SK-N-SH (cell line): ENCODE measurements at regions not wholly inside any gene's neighbourhood (a gene's known extent, or its start where the extent isn't known, plus 50 kb on each side); places are given as distances from the start of the nearest gene placed in this dataset.

ENCODE experiments used
- CTCF ChIA-PET: fragments of 300-600, 350-600 bp; formaldehyde crosslinking; extraction: SDS; loops from one replicate; lab custom pipeline; 2021; lab: Yijun Ruan, JAX
- POLR2A ChIA-PET: fragments of 350-600 bp; sonication (Branson Sonifier 250); formaldehyde crosslinking; extraction: SDS; loops from one replicate; lab custom pipeline; 2020; ENCODE audit warnings: antibody characterized with exemption, inconsistent platforms; lab: Yijun Ruan, JAX
- DNase-seq: peaks from one replicate; pipeline ENCODE4 v3.0.0; 2012
- H2AFZ ChIP-seq: fragments of 200-600 bp; sonication (generic); 2 replicates; pipeline ENCODE4 v1.8.1; 2016; ENCODE audit warnings: antibody characterized with exemption, mild to moderate bottlenecking, low read depth
- H3F3A ChIP-seq: fragments of 200-600 bp; sonication (generic); replicated peaks from 2 replicates; pipeline ENCODE3; 2016; ENCODE audit warnings: antibody characterized with exemption, mild to moderate bottlenecking; ENCODE audit not compliant: insufficient read depth
- H3K27ac ChIP-seq, 2 experiments: fragments of 200-500 bp in 1 of 2; fragments of 200-600 bp in 1 of 2; sonication (Bioruptor generic) in 1 of 2; sonication (generic), shearing (Covaris generic) in 1 of 2; 2 replicates each; pipeline versions ENCODE4 v1.5.1 to v1.6.1; 2014 to 2016; ENCODE audit warnings: low read depth in 2 of 2, inconsistent platforms in 1 of 2, low read length in 1 of 2, mild to moderate bottlenecking in 1 of 2, mixed read lengths in 1 of 2
- H3K27me3 ChIP-seq: fragments of 200-600 bp; sonication (generic), shearing (Covaris generic); 2 replicates; pipeline ENCODE4 v1.6.1; 2016; ENCODE audit warnings: mixed run types; ENCODE audit not compliant: insufficient read depth
- H3K36me3 ChIP-seq, 2 experiments: fragments of 200-500 bp in 1 of 2; fragments of 200-600 bp in 1 of 2; sonication (Bioruptor generic) in 1 of 2; sonication (generic) in 1 of 2; replicated peaks in 1 of 2; 2 replicates each; pipeline versions ENCODE3 to v1.5.1; 2014 to 2016; ENCODE audit warnings: low read length in 1 of 2, mild to moderate bottlenecking in 1 of 2; ENCODE audit not compliant: insufficient read depth in 2 of 2, control insufficient read depth in 1 of 2
- H3K4me1 ChIP-seq, 2 experiments: fragments of 200-500 bp in 1 of 2; fragments of 200-600 bp in 1 of 2; sonication (Bioruptor generic) in 1 of 2; sonication (generic), shearing (Covaris generic) in 1 of 2; 2 replicates each; pipeline versions ENCODE4 v1.5.1 to v1.6.1; 2014 to 2016; ENCODE audit warnings: low read depth in 1 of 2, low read length in 1 of 2, mixed run types in 1 of 2; ENCODE audit not compliant: insufficient read depth in 2 of 2, control insufficient read depth in 1 of 2
- H3K4me2 ChIP-seq: fragments of 200-600 bp; sonication (generic), shearing (Covaris generic); 2 replicates; pipeline ENCODE4 v1.6.1; 2017; ENCODE audit warnings: mixed run types
- H3K4me3 ChIP-seq, 2 experiments: fragments of 200-500 bp in 1 of 2; fragments of 200-600 bp in 1 of 2; sonication (Bioruptor generic) in 1 of 2; sonication (generic), shearing (Covaris generic) in 1 of 2; 2 replicates each; pipeline versions ENCODE4 v1.5.1 to v1.8.1; 2014 to 2016; ENCODE audit warnings: low read depth in 2 of 2, inconsistent platforms in 1 of 2, low read length in 1 of 2, mild to moderate bottlenecking in 1 of 2, mixed read lengths in 1 of 2, moderate library complexity in 1 of 2
- H3K79me2 ChIP-seq: fragments of 200-600 bp; sonication (generic); 2 replicates; pipeline ENCODE4 v1.8.1; 2017; ENCODE audit warnings: mild to moderate bottlenecking; ENCODE audit not compliant: insufficient read depth
- H3K9ac ChIP-seq: fragments of 200-600 bp; sonication (generic); 2 replicates; pipeline ENCODE4 v1.6.1; 2017; ENCODE audit warnings: mixed run types
- H3K9me2 ChIP-seq: fragments of 200-600 bp; sonication (generic); 2 replicates; pipeline ENCODE4 v1.6.1; 2017; ENCODE audit warnings: mixed run types
- H3K9me3 ChIP-seq: fragments of 200-600 bp; sonication (generic); 2 replicates; pipeline ENCODE4 v1.6.1; 2017; ENCODE audit warnings: mixed run types, mild to moderate bottlenecking, moderate library complexity
- H4K20me1 ChIP-seq: fragments of 200-600 bp; sonication (generic); 2 replicates; pipeline ENCODE4 v1.6.1; 2017; ENCODE audit warnings: mild to moderate bottlenecking, mixed run types; ENCODE audit not compliant: insufficient read depth
- CTCF ChIP-seq: fragments of 200-600 bp; sonication (generic); IDR thresholded peaks from 2 replicates; pipeline ENCODE4 v1.6.1; 2017; ENCODE audit warnings: antibody characterized with exemption, mild to moderate bottlenecking, moderate library complexity
- ELF1 ChIP-seq: IDR thresholded peaks from 2 replicates; pipeline ENCODE4 v1.4.0; 2012
- GABPA ChIP-seq: IDR thresholded peaks from 2 replicates; pipeline ENCODE4 v1.4.0; 2012; ENCODE audit warnings: low read depth, mild to moderate bottlenecking
- IRF3 ChIP-seq: fragments of 150-350 bp; IDR thresholded peaks from 2 replicates; pipeline ENCODE4 v1.6.1; 2016; ENCODE audit warnings: mild to moderate bottlenecking, low read depth, low read length
- MXI1 ChIP-seq: IDR thresholded peaks from 2 replicates; pipeline ENCODE4 v1.6.1; 2012; ENCODE audit warnings: mild to moderate bottlenecking, low read depth, low read length, improper control_type of control experiment
- NFIC ChIP-seq: IDR thresholded peaks from 2 replicates; pipeline ENCODE4 v1.4.0; 2012; ENCODE audit warnings: borderline replicate concordance
- RAD21 ChIP-seq: IDR thresholded peaks from 2 replicates; pipeline ENCODE4 v1.6.1; 2012; ENCODE audit warnings: mild to moderate bottlenecking, low read length
- REST ChIP-seq: IDR thresholded peaks from 2 replicates; pipeline ENCODE4 v1.6.1; 2012; ENCODE audit warnings: mild to moderate bottlenecking, low read depth, low read length, moderate library complexity
- RXRA ChIP-seq: IDR thresholded peaks from 2 replicates; pipeline ENCODE4 v1.4.0; 2012; ENCODE audit warnings: low read depth, mild to moderate bottlenecking, borderline replicate concordance
- TEAD4 ChIP-seq: IDR thresholded peaks from 2 replicates; pipeline ENCODE4 v1.4.0; 2012; ENCODE audit warnings: mild to moderate bottlenecking, borderline replicate concordance; ENCODE audit not compliant: insufficient read depth
- WGBS: methylation state at CpG from one replicate; pipeline ENCODE4 v1.1.6; 2017; ENCODE audit warnings: low lambda C conversion rate; 5-methylcytosine and 5-hydroxymethylcytosine counted together

GRCh38 chr9:13397661-13398060 lies 118.2 kb upstream of the MPDZ start (continued):
- no peak for TF ChIP-seq NFIC

GRCh38 chr9:13397220-13397619 lies 117.7 kb upstream of the MPDZ start:
- Histone ChIP-seq H3K9me3 (no peaks in the 10 kb centered on the region), H2AFZ (no peak overlapping the region), H3K9me2 (no peaks in the 10 kb centered on the region; the same call in 1 of the 2 replicates), H3K79me2 (no peaks in the 10 kb centered on the region), H3F3A (no peaks in the 10 kb centered on the region), H3K36me3 (no peaks in the 10 kb centered on the region)
- POLR2A ChIA-PET = no interaction called here
- CTCF ChIA-PET = no interaction called here
- WGBS = 82% methylated on average over 4 of the region's 4 CpGs
- TF ChIP-seq IRF3 = no peak
- TF ChIP-seq CTCF = no peak
- TF ChIP-seq RXRA = no peak
- TF ChIP-seq GABPA = no peak
- no peak for TF ChIP-seq NFIC
- TF ChIP-seq MXI1 = no peak
- no peak for TF ChIP-seq TEAD4
- TF ChIP-seq ELF1 = no peak
- no peak for TF ChIP-seq REST
- TF ChIP-seq RAD21 = no peak
- TF ChIP-seq, all 33 proteins: peak for 0
- H4K20me1 ChIP-seq = no peaks in the 10 kb centered on the region
- no peak overlapping the region for H3K4me3 ChIP-seq
- no peak overlapping the region; a peak in 1 of 4 replicates for H3K27ac ChIP-seq
- DNase-seq = no peak
- no peak overlapping the region for H3K4me2 ChIP-seq
- no peaks in the 10 kb centered on the region for H3K27me3 ChIP-seq
- no peaks in the 10 kb centered on the region; a peak in 1 of 4 replicates for H3K4me1 ChIP-seq
- no peak overlapping the region for H3K9ac ChIP-seq
